GM23338 (cell line): ENCODE measurements at regions not wholly inside any gene's neighbourhood (a gene's known extent, or its start where the extent isn't known, plus 50 kb on each side); places are given as distances from the start of the nearest gene placed in this dataset.

Experiments
- ATAC-seq: fragments of 200-7000 bp; cut with Tn5 transposase; 3 replicates; pipeline ENCODE4 v1.9.1; 2020
- DNase-seq: peaks from one replicate; pipeline ENCODE4 v3.0.0-alpha.2; 2015; ENCODE audit warnings: low spot score
- H2AFZ ChIP-seq: fragments of 200-600 bp; sonication (generic); 2 replicates; pipeline ENCODE4 v1.8.0; 2016; ENCODE audit warnings: antibody characterized with exemption, mild to moderate bottlenecking, moderate library complexity
- H3F3A ChIP-seq: fragments of 200-600 bp; sonication (generic); replicated peaks from 2 replicates; pipeline ENCODE4 v1.8.0; 2017; ENCODE audit warnings: antibody characterized with exemption, mixed run types, low read depth
- H3K27ac ChIP-seq: fragments of 200-600 bp; sonication (generic); 2 replicates; pipeline ENCODE4 v1.6.1; 2016; ENCODE audit warnings: low read depth
- H3K27me3 ChIP-seq: fragments of 200-600 bp; sonication (generic); 2 replicates; pipeline ENCODE4 v1.8.0; 2016; ENCODE audit warnings: mild to moderate bottlenecking, mixed run types, moderate library complexity; ENCODE audit not compliant: insufficient read depth
- H3K36me3 ChIP-seq: fragments of 200-600 bp; sonication (generic); 2 replicates; pipeline ENCODE4 v1.8.0; 2016; ENCODE audit warnings: mild to moderate bottlenecking; ENCODE audit not compliant: insufficient read depth
- H3K4me1 ChIP-seq: fragments of 200-600 bp; sonication (generic); 2 replicates; pipeline ENCODE4 v1.8.0; 2016; ENCODE audit warnings: mild to moderate bottlenecking, moderate library complexity; ENCODE audit not compliant: insufficient read depth
- H3K4me2 ChIP-seq: fragments of 200-600 bp; sonication (generic); 2 replicates; pipeline ENCODE4 v1.7.1; 2017; ENCODE audit warnings: mixed run types
- H3K4me3 ChIP-seq: fragments of 200-600 bp; sonication (generic); 2 replicates; pipeline ENCODE4 v1.6.1; 2016; ENCODE audit warnings: mixed run types
- H3K79me2 ChIP-seq: fragments of 200-600 bp; sonication (generic); replicated peaks from 2 replicates; pipeline ENCODE4 v1.8.0; 2017; ENCODE audit warnings: mild to moderate bottlenecking; ENCODE audit not compliant: insufficient read depth
- H3K9me2 ChIP-seq: fragments of 200-600 bp; sonication (generic); 2 replicates; pipeline ENCODE4 v1.8.0; 2017; ENCODE audit not compliant: insufficient read depth
- H4K20me1 ChIP-seq: fragments of 200-600 bp; sonication (generic); replicated peaks from 2 replicates; pipeline ENCODE4 v1.8.0; 2017; ENCODE audit warnings: mild to moderate bottlenecking; ENCODE audit not compliant: insufficient read depth
- H3K27ac Mint-ChIP-seq: 2 replicates; pipeline ENCODE4 v1.8.0; 2020; ENCODE audit warnings: inconsistent platforms, mild to moderate bottlenecking, moderate library complexity, mixed read lengths
- H3K27me3 Mint-ChIP-seq: 3 replicates; pipeline ENCODE4 v1.8.0; 2022; ENCODE audit warnings: low read depth, mild to moderate bottlenecking, moderate library complexity, mixed read lengths, inconsistent platforms; ENCODE audit not compliant: insufficient read depth, poor library complexity
- H3K36me3 Mint-ChIP-seq: 3 replicates; pipeline ENCODE4 v1.8.0; 2021; ENCODE audit warnings: low read depth, mild to moderate bottlenecking, inconsistent platforms, moderate library complexity, mixed read lengths
- H3K4me1 Mint-ChIP-seq: 3 replicates; pipeline ENCODE4 v1.8.0; 2020; ENCODE audit warnings: mild to moderate bottlenecking, inconsistent platforms, mixed read lengths
- H3K4me3 Mint-ChIP-seq: 3 replicates; pipeline ENCODE4 v1.8.0; 2021; ENCODE audit warnings: moderate library complexity, mild to moderate bottlenecking, inconsistent platforms, mixed read lengths
- H3K9me3 Mint-ChIP-seq: 3 replicates; pipeline ENCODE4 v1.8.0; 2020; ENCODE audit warnings: moderate library complexity, mild to moderate bottlenecking, inconsistent platforms, mixed read lengths
- CREB1 ChIP-seq: fragments of 250-450 bp; sonication (Bioruptor Pico); IDR thresholded peaks from 2 replicates; pipeline ENCODE4 v1.5.0; 2020; ENCODE audit warnings: low read depth, mild to moderate bottlenecking, moderate library complexity
- EZH2 ChIP-seq: fragments of 200-600 bp; sonication (generic); IDR thresholded peaks from one replicate; pipeline ENCODE4 v1.8.0; 2017; ENCODE audit warnings: antibody characterized with exemption, mild to moderate bottlenecking, low read depth; ENCODE audit not compliant: unreplicated experiment
- EZH2phosphoT487 ChIP-seq: fragments of 200-600 bp; sonication (generic); IDR thresholded peaks from one replicate; pipeline ENCODE4 v1.8.1; 2018; ENCODE audit warnings: antibody characterized with exemption; ENCODE audit not compliant: unreplicated experiment
- JUNB ChIP-seq: IDR thresholded peaks from one replicate; pipeline ENCODE4 v1.6.1; 2016; ENCODE audit warnings: antibody characterized with exemption; ENCODE audit not compliant: unreplicated experiment
- NANOG ChIP-seq: IDR thresholded peaks from 2 replicates; pipeline ENCODE4 v1.6.1; 2016; ENCODE audit warnings: antibody characterized with exemption, borderline replicate concordance
- POLR2AphosphoS5 ChIP-seq: IDR thresholded peaks from 2 replicates; pipeline ENCODE4 v1.6.1; 2016; ENCODE audit warnings: antibody characterized with exemption, low read depth
- STAT1 ChIP-seq: IDR thresholded peaks from one replicate; pipeline ENCODE4 v1.6.1; 2016; ENCODE audit warnings: antibody characterized with exemption; ENCODE audit not compliant: unreplicated experiment
- ZNF114 ChIP-seq: fragments of 250-450 bp; sonication (Bioruptor Pico); IDR thresholded peaks from 2 replicates; pipeline ENCODE4 v1.5.0; 2020; ENCODE audit warnings: mild to moderate bottlenecking, moderate library complexity
- ZNF331 ChIP-seq: fragments of 250-450 bp; sonication (Bioruptor Pico); IDR thresholded peaks from 2 replicates; pipeline ENCODE4 v1.5.0; 2020; ENCODE audit warnings: low read depth, mild to moderate bottlenecking, moderate library complexity
- TF ChIP-seq, protein P1 (sequence below): fragments of 250-450 bp; sonication (Bioruptor Pico); IDR thresholded peaks from 2 replicates; pipeline ENCODE4 v1.5.0; 2020; ENCODE audit warnings: mild to moderate bottlenecking, moderate library complexity
- TF ChIP-seq, protein P2 (sequence below), 2 experiments: fragments of 200-600 bp in 1 of 2; sonication (generic) in 1 of 2; conservative IDR thresholded peaks; 2 replicates each; pipeline versions ENCODE4 v1.5.1 to v1.6.1; 2016 to 2017; ENCODE audit warnings: antibody characterized with exemption in 2 of 2, low read depth in 2 of 2, mild to moderate bottlenecking in 2 of 2, moderate library complexity in 1 of 2
- TF ChIP-seq, protein P3 (sequence below): IDR thresholded peaks from 2 replicates; pipeline ENCODE4 v1.6.1; 2016; ENCODE audit warnings: antibody characterized with exemption
- TF ChIP-seq, protein P4 (sequence below): IDR thresholded peaks from one replicate; pipeline ENCODE4 v1.6.1; 2018; ENCODE audit warnings: antibody characterized with exemption; ENCODE audit not compliant: unreplicated experiment

DNA sequence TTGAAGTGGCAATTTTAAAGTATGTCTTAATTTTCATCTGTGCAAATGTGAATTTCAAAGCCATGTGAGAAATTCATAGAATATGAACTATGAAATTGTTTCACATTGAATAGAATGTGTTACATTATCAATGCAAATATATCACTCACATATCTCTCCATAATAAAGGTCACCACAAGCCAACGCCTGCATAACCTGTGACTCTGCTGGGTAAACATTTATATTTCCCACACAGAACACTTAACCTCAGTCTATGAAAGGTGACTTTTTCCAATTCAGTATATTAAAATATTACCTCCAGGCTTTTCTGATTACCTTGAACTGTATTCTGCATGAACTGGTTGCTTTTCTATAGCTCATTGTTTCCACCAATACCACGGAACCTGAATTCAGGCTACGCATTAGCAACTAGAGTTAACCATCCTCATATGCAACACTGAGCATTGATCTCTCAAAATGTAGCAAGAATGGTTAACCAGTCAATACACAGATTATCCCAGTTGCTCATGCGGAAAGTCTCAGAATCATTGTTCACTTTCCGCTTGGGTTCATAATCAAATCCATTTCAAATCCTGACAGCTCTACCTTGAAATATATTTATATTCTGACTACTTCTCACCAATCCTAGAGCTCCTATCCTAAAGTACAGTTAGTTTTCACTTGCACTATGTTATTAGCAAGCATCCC is 126.6 kb upstream of the TYRP1 start:
- H4K20me1 ChIP-seq: no peaks in the 10 kb centered on the region
- Mint-ChIP-seq H3K4me1 (no peaks in the 10 kb centered on the region), H3K9me3 (no peaks in the 10 kb centered on the region), H3K4me3 (no peak overlapping the region), H3K27ac (no peak overlapping the region), H3K36me3 (no peaks in the 10 kb centered on the region), H3K27me3 (no peaks in the 10 kb centered on the region)
- H3K4me3 ChIP-seq: no peak overlapping the region
- H3K4me2 ChIP-seq: no peak overlapping the region
- ATAC-seq (no peak), DNase-seq (no peak)
- no peaks in the 10 kb centered on the region for H3F3A ChIP-seq
- H3K4me1 ChIP-seq: no peaks in the 10 kb centered on the region
- no peaks in the 10 kb centered on the region for H3K27me3 ChIP-seq
- no peaks in the 10 kb centered on the region for H3K36me3 ChIP-seq
- no peak overlapping the region for H2AFZ ChIP-seq
- TF ChIP-seq ZNF331 (CRISPR knock-in tag): no peak
- no peak for TF ChIP-seq JUNB
- TF ChIP-seq, protein P1, sequence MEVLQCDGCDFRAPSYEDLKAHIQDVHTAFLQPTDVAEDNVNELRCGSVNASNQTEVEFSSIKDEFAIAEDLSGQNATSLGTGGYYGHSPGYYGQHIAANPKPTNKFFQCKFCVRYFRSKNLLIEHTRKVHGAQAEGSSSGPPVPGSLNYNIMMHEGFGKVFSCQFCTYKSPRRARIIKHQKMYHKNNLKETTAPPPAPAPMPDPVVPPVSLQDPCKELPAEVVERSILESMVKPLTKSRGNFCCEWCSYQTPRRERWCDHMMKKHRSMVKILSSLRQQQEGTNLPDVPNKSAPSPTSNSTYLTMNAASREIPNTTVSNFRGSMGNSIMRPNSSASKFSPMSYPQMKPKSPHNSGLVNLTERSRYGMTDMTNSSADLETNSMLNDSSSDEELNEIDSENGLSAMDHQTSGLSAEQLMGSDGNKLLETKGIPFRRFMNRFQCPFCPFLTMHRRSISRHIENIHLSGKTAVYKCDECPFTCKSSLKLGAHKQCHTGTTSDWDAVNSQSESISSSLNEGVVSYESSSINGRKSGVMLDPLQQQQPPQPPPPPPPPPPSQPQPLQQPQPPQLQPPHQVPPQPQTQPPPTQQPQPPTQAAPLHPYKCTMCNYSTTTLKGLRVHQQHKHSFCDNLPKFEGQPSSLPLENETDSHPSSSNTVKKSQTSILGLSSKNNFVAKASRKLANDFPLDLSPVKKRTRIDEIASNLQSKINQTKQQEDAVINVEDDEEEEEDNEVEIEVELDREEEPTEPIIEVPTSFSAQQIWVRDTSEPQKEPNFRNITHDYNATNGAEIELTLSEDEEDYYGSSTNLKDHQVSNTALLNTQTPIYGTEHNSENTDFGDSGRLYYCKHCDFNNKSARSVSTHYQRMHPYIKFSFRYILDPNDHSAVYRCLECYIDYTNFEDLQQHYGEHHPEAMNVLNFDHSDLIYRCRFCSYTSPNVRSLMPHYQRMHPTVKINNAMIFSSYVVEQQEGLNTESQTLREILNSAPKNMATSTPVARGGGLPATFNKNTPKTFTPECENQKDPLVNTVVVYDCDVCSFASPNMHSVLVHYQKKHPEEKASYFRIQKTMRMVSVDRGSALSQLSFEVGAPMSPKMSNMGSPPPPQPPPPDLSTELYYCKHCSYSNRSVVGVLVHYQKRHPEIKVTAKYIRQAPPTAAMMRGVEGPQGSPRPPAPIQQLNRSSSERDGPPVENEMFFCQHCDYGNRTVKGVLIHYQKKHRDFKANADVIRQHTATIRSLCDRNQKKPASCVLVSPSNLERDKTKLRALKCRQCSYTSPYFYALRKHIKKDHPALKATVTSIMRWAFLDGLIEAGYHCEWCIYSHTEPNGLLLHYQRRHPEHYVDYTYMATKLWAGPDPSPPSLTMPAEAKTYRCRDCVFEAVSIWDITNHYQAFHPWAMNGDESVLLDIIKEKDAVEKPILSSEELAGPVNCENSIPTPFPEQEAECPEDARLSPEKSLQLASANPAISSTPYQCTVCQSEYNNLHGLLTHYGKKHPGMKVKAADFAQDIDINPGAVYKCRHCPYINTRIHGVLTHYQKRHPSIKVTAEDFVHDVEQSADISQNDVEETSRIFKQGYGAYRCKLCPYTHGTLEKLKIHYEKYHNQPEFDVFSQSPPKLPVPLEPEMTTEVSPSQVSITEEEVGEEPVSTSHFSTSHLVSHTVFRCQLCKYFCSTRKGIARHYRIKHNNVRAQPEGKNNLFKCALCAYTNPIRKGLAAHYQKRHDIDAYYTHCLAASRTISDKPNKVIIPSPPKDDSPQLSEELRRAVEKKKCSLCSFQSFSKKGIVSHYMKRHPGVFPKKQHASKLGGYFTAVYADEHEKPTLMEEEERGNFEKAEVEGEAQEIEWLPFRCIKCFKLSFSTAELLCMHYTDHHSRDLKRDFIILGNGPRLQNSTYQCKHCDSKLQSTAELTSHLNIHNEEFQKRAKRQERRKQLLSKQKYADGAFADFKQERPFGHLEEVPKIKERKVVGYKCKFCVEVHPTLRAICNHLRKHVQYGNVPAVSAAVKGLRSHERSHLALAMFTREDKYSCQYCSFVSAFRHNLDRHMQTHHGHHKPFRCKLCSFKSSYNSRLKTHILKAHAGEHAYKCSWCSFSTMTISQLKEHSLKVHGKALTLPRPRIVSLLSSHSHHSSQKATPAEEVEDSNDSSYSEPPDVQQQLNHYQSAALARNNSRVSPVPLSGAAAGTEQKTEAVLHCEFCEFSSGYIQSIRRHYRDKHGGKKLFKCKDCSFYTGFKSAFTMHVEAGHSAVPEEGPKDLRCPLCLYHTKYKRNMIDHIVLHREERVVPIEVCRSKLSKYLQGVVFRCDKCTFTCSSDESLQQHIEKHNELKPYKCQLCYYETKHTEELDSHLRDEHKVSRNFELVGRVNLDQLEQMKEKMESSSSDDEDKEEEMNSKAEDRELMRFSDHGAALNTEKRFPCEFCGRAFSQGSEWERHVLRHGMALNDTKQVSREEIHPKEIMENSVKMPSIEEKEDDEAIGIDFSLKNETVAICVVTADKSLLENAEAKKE (CRISPR knock-in tag): no peak
- TF ChIP-seq, protein P2, sequence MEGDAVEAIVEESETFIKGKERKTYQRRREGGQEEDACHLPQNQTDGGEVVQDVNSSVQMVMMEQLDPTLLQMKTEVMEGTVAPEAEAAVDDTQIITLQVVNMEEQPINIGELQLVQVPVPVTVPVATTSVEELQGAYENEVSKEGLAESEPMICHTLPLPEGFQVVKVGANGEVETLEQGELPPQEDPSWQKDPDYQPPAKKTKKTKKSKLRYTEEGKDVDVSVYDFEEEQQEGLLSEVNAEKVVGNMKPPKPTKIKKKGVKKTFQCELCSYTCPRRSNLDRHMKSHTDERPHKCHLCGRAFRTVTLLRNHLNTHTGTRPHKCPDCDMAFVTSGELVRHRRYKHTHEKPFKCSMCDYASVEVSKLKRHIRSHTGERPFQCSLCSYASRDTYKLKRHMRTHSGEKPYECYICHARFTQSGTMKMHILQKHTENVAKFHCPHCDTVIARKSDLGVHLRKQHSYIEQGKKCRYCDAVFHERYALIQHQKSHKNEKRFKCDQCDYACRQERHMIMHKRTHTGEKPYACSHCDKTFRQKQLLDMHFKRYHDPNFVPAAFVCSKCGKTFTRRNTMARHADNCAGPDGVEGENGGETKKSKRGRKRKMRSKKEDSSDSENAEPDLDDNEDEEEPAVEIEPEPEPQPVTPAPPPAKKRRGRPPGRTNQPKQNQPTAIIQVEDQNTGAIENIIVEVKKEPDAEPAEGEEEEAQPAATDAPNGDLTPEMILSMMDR (conservative IDR thresholded peaks at IDR 0.05; ENCODE audit: low read depth in 2 of 2): no peak
- TF ChIP-seq CREB1 (CRISPR knock-in tag): no peak
- no peak for TF ChIP-seq ZNF114 (CRISPR knock-in tag)
- TF ChIP-seq EZH2: no peak
- TF ChIP-seq NANOG: no peak
- no peak for TF ChIP-seq STAT1
- no peak for TF ChIP-seq POLR2AphosphoS5
- TF ChIP-seq, protein P3, sequence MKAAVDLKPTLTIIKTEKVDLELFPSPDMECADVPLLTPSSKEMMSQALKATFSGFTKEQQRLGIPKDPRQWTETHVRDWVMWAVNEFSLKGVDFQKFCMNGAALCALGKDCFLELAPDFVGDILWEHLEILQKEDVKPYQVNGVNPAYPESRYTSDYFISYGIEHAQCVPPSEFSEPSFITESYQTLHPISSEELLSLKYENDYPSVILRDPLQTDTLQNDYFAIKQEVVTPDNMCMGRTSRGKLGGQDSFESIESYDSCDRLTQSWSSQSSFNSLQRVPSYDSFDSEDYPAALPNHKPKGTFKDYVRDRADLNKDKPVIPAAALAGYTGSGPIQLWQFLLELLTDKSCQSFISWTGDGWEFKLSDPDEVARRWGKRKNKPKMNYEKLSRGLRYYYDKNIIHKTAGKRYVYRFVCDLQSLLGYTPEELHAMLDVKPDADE: no peak
- no peak for TF ChIP-seq EZH2phosphoT487
- TF ChIP-seq, protein P4, sequence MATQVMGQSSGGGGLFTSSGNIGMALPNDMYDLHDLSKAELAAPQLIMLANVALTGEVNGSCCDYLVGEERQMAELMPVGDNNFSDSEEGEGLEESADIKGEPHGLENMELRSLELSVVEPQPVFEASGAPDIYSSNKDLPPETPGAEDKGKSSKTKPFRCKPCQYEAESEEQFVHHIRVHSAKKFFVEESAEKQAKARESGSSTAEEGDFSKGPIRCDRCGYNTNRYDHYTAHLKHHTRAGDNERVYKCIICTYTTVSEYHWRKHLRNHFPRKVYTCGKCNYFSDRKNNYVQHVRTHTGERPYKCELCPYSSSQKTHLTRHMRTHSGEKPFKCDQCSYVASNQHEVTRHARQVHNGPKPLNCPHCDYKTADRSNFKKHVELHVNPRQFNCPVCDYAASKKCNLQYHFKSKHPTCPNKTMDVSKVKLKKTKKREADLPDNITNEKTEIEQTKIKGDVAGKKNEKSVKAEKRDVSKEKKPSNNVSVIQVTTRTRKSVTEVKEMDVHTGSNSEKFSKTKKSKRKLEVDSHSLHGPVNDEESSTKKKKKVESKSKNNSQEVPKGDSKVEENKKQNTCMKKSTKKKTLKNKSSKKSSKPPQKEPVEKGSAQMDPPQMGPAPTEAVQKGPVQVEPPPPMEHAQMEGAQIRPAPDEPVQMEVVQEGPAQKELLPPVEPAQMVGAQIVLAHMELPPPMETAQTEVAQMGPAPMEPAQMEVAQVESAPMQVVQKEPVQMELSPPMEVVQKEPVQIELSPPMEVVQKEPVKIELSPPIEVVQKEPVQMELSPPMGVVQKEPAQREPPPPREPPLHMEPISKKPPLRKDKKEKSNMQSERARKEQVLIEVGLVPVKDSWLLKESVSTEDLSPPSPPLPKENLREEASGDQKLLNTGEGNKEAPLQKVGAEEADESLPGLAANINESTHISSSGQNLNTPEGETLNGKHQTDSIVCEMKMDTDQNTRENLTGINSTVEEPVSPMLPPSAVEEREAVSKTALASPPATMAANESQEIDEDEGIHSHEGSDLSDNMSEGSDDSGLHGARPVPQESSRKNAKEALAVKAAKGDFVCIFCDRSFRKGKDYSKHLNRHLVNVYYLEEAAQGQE: no peak
- H3K9me2 ChIP-seq: no peaks in the 10 kb centered on the region
- no peaks in the 10 kb centered on the region for H3K79me2 ChIP-seq
- H3K27ac ChIP-seq: no peak overlapping the region
